ENCODE measurements at regions not wholly inside any gene's neighbourhood (a gene's known extent, or its start where the extent isn't known, plus 50 kb on each side); places are given as distances from the start of the nearest gene placed in this dataset.

GRCh38 chr7:45986355-45987298, 65.6 kb upstream of the IGFBP3 start:
- DNase-seq = no peak

- DNase-seq = no peak
These were observed 64.8 kb upstream of the IGFBP3 start for GRCh38 chr7:45985902-45986301.

DNA sequence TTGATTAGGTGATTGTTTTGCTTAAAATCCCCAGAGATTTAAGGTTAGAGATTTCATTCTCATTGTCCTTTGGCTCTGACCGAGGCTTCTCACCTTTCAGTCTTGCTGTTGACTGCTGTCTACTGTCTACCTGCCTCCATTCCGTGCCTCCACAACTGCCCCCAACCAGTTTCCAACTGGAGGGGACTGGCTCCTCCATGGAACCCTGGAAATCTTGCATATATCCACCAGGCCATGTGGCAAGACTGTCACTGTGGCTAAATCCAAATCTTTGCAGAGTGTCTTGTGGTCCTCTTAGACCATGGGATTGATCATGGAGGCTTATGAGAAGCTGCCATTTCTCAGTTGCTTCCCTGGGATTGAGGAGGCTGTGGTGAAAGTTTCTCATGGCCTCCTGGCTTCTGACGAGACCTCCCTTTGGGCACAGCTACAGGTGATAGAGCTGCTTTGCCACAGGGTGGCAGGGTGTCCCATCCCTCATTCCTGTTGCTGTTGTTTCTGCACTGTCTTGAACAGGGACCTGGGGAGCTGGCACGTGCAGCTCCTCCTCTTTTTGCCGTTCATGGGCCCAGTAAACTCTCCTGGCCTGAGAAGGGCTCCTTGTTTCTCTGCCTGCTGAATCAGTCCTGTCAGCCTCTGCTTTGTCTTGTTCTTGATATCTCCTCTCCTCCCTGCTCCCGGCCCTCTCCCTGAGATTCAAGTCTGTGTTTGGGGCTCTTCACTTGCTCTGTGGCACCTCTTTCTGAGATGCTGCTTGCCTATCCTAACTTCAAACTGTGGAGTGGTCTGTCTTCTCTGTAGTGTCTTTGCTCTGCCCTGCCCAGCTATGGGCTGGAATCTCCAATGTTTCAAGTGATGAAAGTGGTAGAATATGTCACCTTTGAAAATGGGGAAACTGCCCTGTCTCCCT, 63.6 kb upstream of the IGFBP3 start:
- DNase-seq = no peak

GRCh38 chr7:45983720-45984255, 62.7 kb upstream of the IGFBP3 start:
- DNase-seq = no peak

GRCh38 chr7:45982907-45983719, 62.0 kb upstream of the IGFBP3 start:
- no peak for DNase-seq

DNA sequence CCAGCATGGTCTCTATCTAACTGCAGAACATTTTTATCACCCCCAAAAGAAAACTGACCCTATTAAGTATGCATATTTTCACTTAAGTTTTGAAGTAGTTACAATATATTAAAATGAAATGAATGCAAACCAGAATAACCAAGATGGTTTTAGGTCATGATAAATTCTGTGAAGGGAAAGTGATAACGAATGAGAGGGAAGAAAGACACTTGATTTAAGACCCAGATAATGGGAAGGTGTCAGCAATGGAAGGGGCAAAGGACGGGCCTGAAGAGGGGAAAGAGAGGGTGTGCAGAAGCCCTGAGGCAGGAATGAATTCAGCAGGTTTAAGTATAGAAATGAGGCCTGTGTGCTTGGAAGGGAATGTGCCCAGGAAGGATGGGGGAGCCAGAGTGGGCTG, 61.1 kb upstream of the IGFBP3 start:
- no peak for DNase-seq

GRCh38 chr7:45980973-45981372, 59.9 kb upstream of the IGFBP3 start:
- DNase-seq = no peak

- DNase-seq = no peak
These were observed 59.3 kb upstream of the IGFBP3 start for GRCh38 chr7:45980181-45980905.

DNA sequence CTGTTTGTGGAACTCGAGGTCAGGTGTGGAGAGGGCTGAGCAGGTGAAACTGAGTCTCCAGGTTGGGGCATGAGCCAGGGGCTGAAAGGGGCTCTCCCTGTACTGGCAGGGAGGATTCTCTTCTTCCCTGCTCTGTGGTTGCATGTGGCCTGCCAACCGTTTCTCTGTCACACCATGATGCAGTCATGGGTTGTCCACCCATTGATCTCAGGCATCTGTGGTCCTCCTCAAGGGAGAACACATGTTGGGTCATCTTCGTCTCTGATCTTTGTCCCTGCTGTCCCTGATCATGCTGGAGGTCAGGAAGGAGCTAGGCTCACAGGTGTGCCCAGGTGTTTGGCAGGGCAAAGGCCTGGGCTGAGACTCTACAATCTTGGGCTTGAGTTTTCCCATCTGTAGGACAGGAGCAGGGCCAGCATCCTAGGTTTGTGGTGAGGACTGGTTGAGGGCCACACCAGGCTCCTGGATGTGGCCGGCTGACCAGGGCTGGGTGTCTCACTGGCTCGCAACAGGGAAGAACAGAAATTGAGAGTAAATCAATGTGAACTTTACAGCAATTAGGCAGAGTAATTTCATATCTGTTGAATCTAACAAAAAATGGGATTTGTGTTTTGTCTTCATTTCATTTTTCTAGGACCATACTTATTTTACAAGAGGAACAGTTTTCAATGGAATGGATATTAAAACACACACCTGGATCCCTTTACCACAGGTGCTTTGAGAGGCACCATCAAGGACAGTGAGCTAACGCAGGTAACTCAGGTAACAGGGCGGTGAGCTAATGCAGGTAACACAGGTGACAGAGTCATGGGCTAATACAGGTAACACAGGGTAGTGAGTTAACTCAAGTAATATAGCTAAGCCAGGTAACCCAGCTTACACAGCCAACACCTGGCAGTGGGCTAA, 58.5 kb upstream of the IGFBP3 start:
- no peak for DNase-seq

- no peak for DNase-seq
These were observed 57.7 kb upstream of the IGFBP3 start for GRCh38 chr7:45978731-45979211.

DNA sequence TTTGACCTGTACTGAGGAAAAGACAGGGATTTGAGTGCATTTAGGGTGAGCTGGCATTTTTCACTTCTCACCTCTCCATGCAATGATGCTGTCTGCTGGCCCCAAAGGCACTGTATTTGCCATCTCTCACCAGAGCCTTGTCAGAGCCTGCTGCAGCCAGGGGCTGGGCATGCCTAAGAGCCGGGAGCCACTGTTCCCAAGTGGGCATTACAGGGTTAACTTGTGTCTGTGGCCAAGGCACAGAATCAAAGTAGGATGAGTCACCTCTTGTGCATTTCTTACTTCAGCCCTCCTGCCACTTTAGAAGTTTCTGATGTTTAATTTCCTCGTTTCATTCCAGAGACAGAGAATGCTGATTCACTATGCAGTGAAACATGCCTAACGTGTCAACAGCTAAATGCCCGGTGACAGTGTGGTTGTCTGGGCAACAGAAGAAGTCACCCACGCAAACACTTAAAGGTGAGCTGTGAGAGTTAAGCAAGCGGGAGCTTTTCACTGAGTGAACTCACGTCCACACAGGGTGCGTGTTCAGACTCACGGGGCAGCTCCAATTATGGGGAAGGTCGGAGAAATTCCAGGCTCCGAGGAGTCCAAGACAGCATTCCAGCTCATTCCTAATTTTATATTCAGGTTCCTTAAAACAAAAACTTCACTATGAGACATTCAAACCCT, 57.1 kb upstream of the IGFBP3 start:
- no peak for DNase-seq

DNA sequence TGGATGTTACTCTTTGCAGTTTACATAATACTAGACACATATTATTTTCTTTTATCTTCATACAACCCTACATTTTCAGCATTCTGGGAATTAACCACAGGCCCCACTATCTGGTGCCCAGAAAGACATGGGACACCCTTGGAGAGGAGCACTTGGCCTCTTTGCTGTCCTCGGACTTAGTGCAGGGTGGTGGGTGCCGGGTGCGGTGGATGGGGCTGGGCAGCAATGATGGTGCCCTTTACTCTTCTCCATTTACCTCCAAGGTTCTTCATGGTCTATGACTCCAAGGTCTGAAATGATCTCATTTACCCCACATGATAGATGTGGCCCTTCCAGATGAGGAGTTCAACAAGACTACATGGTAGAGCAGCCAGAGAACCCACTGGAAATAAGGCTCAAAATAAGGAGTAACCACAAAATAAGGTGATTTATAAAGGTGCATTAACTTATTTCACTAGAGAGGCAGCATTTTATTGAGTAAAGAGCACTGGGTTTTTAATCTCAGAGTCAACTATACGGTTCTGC, 56.2 kb upstream of the IGFBP3 start:
- DNase-seq = no peak

- DNase-seq = no peak
These were observed 55.4 kb upstream of the IGFBP3 start for GRCh38 chr7:45976485-45976856.

- no peak for DNase-seq
These were observed 54.9 kb upstream of the IGFBP3 start for GRCh38 chr7:45975847-45976484.

GRCh38 chr7:45975367-45975766, 54.3 kb upstream of the IGFBP3 start:
- DNase-seq = no peak

DNA sequence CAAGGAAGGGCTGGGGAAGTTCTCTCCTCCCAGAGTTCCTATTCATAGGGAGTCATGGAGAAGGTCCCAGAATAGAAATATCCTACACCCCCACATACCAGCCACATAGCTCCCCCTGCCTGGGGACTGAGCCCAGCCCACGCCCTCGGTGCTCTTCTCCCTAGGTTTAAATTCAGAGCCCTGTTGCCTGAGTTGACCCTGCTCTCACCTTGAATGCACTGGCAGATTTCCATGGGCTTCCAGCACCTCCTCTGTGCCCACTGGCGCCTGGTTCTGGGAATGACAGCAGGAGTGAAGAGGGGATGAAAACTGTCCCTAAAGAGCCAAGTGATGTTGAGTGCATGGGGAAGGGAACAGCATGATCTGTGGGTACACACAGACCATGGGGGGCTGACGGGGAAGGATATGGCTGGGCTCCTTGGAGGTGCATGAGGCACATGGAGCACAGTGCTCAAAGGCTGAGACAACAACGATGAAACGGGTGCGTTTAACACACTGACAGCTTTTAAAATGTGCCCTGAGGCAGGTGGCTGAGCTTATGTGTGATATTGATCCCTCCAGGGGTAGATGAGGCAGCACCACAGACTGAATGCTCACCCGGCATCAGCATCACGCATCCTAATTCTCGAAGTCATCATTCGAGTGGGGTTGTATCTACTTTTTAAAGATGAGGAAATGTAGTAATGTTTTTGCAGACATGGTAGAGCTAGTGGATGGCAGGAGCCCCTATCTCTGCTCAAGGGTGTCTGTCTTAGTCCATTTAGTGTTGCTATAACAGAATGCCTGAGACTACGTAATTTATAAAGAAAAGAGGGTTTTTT, 53.7 kb upstream of the IGFBP3 start:
- DNase-seq = no peak

- DNase-seq = no peak
These were observed 52.9 kb upstream of the IGFBP3 start for GRCh38 chr7:45973725-45974532.

All from NCI-H1694 treated with DMSO at 0.1 percent for 48 hours (cell line).